ENCODE measurements at regions not wholly inside any gene's neighbourhood (a gene's known extent, or its start where the extent isn't known, plus 50 kb on each side); places are given as distances from the start of the nearest gene placed in this dataset.

DNA sequence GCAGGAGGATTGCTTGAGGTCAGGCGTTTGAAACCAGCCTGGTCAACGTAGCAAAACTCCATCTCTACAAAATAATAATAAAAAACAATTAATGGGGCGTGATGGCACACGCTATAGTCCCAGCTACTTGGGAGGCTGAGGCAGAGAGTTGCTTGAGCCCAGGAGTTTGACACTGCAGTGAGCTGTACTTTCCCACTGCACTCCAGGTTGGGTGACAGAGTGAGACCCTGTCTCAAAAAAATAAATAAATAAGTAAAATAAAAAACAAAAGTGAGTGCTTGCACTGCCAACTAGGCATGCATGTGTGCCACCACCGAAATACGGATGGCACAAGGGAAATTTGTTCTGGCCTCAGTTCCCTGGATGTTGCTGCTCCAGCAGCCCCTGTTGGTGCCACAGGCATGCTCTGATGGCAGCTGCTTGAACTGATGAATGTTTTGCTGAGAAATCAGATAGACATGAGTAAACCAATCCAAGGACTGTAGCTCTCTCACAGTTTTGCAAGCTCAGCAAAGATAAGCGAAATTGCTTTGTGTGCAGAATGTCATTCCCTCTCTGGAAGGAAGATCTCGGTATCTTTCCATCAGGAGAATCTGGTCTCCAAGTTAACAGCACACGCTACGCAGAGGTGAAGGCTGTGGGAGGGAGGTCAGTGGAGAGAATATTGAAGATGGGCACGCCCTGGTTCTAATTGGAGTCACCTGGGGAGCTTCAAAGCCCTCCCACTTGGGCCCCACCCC is 188.0 kb upstream of the SLC24A3 start:
- no peak for TF ChIP-seq EZH2 (IDR thresholded peaks at IDR 0.05; ENCODE audit: low read length)
- TF ChIP-seq, protein P1, sequence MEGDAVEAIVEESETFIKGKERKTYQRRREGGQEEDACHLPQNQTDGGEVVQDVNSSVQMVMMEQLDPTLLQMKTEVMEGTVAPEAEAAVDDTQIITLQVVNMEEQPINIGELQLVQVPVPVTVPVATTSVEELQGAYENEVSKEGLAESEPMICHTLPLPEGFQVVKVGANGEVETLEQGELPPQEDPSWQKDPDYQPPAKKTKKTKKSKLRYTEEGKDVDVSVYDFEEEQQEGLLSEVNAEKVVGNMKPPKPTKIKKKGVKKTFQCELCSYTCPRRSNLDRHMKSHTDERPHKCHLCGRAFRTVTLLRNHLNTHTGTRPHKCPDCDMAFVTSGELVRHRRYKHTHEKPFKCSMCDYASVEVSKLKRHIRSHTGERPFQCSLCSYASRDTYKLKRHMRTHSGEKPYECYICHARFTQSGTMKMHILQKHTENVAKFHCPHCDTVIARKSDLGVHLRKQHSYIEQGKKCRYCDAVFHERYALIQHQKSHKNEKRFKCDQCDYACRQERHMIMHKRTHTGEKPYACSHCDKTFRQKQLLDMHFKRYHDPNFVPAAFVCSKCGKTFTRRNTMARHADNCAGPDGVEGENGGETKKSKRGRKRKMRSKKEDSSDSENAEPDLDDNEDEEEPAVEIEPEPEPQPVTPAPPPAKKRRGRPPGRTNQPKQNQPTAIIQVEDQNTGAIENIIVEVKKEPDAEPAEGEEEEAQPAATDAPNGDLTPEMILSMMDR (optimal IDR thresholded peaks at IDR 0.05 in 1 of 3, IDR thresholded peaks at IDR 0.05 in 1 of 3, conservative IDR thresholded peaks at IDR 0.05 in 1 of 3; ENCODE audit: extremely low read depth in 1 of 3, insufficient read depth in 2 of 3, low read length in 3 of 3): no peak
